ENCODE measurements at regions not wholly inside any gene's neighbourhood (a gene's known extent, or its start where the extent isn't known, plus 50 kb on each side); places are given as distances from the start of the nearest gene placed in this dataset.

DNA sequence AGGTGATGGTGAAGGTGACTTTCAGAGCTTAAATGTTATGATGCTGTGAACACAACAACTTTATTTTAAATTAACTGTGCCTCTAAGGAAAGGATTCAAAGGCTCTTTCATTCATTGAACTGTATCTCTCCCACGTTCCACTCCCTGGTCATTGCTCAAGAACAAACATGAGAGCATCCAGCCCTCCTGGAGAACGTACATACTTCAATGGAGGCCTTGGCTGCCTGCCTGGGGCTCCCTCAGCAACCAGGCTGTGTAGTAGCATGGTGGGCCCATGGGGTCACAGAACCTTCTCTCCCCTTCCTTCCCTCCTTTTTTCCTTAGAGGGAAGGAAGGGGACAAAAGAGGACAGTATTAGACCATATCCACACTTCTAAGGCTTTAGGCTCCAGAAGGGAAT, 234.3 kb downstream of the CDC5L start:
- no peaks in the 10 kb centered on the region for H3K4me1 ChIP-seq (ENCODE audit: control insufficient read depth in 1 of 2, low read depth in 2 of 2)
- ATAC-seq (ENCODE audit: insufficient number of reproducible peaks, low FRiP score, low read depth): no peak
- no peak overlapping the region for H3K4me3 ChIP-seq
- DNase-seq (ENCODE audit: low spot score): no peak
- TF ChIP-seq CTCF (IDR thresholded peaks at IDR 0.05): no peak
- H3K27me3 ChIP-seq (replicated peaks; ENCODE audit: insufficient read depth): no peaks in the 10 kb centered on the region
- H3K27ac ChIP-seq: no peak overlapping the region
- H3K9me3 ChIP-seq: no peaks in the 10 kb centered on the region
- H3K36me3 ChIP-seq: no peaks in the 10 kb centered on the region

- Histone ChIP-seq H3K27me3 (replicated peaks; ENCODE audit: insufficient read depth) (no peaks in the 10 kb centered on the region), H3K36me3 (no peaks in the 10 kb centered on the region), H3K27ac (no peak overlapping the region), H3K9me3 (no peaks in the 10 kb centered on the region), H3K4me1 (ENCODE audit: control insufficient read depth in 1 of 2, low read depth in 2 of 2) (no peaks in the 10 kb centered on the region), H3K4me3 (no peak overlapping the region)
- ATAC-seq (ENCODE audit: insufficient number of reproducible peaks, low FRiP score, low read depth) (no peak), DNase-seq (ENCODE audit: low spot score) (no peak)
- no peak for TF ChIP-seq CTCF (IDR thresholded peaks at IDR 0.05)
Measured at GRCh38 chr6:44622555-44622954, 235.0 kb downstream of the CDC5L start.

DNA sequence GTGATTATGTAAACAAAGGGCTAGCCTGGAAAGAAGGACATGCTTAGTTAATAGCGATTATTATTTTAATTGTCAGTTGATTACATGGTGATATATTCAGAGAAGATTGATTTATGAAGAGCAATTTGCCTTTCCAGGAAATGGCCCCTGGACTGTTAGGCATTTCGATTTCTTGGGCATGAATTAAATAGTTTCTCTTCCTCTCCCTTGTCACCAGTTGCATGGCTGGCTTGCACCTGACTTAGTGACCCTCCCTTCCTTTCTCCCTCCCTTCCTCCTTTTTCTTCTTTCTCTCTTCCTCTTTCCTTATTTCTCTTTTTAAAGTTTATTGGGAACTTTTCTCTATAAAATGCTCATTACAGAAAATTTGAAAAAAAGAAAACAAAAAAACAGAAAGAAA, 235.4 kb downstream of the CDC5L start:
- no peak overlapping the region for H3K27ac ChIP-seq
- no peak for TF ChIP-seq CTCF (IDR thresholded peaks at IDR 0.05)
- H3K36me3 ChIP-seq: no peaks in the 10 kb centered on the region
- H3K9me3 ChIP-seq: no peaks in the 10 kb centered on the region
- H3K27me3 ChIP-seq (replicated peaks; ENCODE audit: insufficient read depth): no peaks in the 10 kb centered on the region
- DNase-seq (ENCODE audit: low spot score) (no peak), ATAC-seq (ENCODE audit: insufficient number of reproducible peaks, low FRiP score, low read depth) (no peak)
- no peak overlapping the region for H3K4me3 ChIP-seq
- H3K4me1 ChIP-seq (ENCODE audit: control insufficient read depth in 1 of 2, low read depth in 2 of 2): no peaks in the 10 kb centered on the region

DNA sequence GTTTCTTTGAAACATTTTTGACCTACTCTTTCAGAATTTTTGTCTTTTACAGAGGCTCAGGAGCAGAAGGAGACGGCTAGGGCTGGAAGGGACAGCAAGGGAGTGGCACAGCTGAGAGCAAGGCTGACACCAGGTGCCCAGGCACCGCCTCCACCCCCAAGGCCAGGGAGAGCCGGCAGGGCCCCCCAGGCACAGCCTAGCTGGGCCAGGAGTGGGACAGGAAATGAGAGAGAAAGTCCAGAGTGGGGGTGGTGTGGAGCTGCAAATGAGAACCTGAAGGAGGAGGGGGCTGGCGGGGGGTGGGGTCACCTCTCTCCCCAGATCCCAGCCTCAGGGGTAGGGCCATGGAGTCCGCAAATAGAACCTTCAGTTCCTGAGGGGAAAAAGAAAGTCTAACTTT, 236.7 kb downstream of the CDC5L start:
- Histone ChIP-seq H3K4me3 (no peak overlapping the region), H3K4me1 (ENCODE audit: control insufficient read depth in 1 of 2, low read depth in 2 of 2) (no peaks in the 10 kb centered on the region), H3K9me3 (no peaks in the 10 kb centered on the region), H3K27ac (no peak overlapping the region), H3K27me3 (replicated peaks; ENCODE audit: insufficient read depth) (no peaks in the 10 kb centered on the region), H3K36me3 (no peaks in the 10 kb centered on the region)
- ATAC-seq (ENCODE audit: insufficient number of reproducible peaks, low FRiP score, low read depth) (no peak), DNase-seq (ENCODE audit: low spot score) (no peak)
- no peak for TF ChIP-seq CTCF (IDR thresholded peaks at IDR 0.05)

DNA sequence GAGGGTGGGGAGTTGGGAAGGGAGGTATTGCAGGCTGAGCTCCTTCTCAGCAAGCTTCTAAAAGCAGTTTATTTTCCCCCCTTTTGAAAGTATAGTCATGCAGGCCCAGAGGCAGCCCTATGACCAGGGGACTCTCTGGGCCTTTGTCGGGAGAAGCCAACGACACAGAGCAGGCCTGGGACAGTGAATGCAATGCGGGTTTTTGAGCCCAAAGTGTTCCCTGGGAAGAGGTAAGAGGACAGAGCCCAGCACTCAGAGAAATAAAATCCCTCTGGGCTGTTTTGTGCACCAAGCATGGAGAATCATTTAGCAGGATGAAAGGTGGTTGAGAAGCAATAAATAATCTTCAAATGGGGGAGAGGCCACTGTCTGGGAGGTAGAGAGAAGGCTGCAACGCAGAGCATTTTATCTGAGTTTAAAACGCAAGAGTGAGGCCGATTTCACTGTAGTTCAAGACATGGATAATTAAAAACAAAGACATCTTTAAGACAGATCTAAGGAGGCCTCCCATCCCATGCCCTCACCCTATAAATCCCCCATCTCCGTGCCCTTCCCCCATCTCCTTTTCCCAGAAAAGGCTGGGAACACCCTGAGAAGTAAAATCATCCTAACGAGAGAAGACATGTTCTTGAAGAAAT, 237.5 kb downstream of the CDC5L start:
- H3K9me3 ChIP-seq: no peaks in the 10 kb centered on the region
- no peaks in the 10 kb centered on the region for H3K27me3 ChIP-seq (replicated peaks; ENCODE audit: insufficient read depth)
- H3K36me3 ChIP-seq: no peaks in the 10 kb centered on the region
- DNase-seq (ENCODE audit: low spot score): no peak
- no peaks in the 10 kb centered on the region for H3K4me1 ChIP-seq (ENCODE audit: control insufficient read depth in 1 of 2, low read depth in 2 of 2)
- no peak overlapping the region for H3K4me3 ChIP-seq
- no peak overlapping the region for H3K27ac ChIP-seq
- ATAC-seq (ENCODE audit: insufficient number of reproducible peaks, low FRiP score, low read depth): no peak
- TF ChIP-seq CTCF (IDR thresholded peaks at IDR 0.05): no peak

Measured in thoracic aorta (tissue), 2 donors.